Dedifferentiated amniotic fluid mesenchymal stem cell (primary cell): ENCODE measurements at regions not wholly inside any gene's neighbourhood (a gene's known extent, or its start where the extent isn't known, plus 50 kb on each side); places are given as distances from the start of the nearest gene placed in this dataset.
"Not testable (repeated sequence)": the region's sequence is repeated elsewhere in the genome, so short reads cannot be mapped to it uniquely, and the experiment has no call there.

Experiments used
- DNase-seq: peaks from one replicate; pipeline ENCODE4 v3.0.0-alpha.2; 2016; ENCODE audit errors: extremely low spot score

GRCh38 chr20:58579819-58580473, 64.7 kb upstream of the APCDD1L start:
- no peak for DNase-seq

GRCh38 chr20:58579069-58579818, 64.0 kb upstream of the APCDD1L start:
- DNase-seq: no peak

DNA sequence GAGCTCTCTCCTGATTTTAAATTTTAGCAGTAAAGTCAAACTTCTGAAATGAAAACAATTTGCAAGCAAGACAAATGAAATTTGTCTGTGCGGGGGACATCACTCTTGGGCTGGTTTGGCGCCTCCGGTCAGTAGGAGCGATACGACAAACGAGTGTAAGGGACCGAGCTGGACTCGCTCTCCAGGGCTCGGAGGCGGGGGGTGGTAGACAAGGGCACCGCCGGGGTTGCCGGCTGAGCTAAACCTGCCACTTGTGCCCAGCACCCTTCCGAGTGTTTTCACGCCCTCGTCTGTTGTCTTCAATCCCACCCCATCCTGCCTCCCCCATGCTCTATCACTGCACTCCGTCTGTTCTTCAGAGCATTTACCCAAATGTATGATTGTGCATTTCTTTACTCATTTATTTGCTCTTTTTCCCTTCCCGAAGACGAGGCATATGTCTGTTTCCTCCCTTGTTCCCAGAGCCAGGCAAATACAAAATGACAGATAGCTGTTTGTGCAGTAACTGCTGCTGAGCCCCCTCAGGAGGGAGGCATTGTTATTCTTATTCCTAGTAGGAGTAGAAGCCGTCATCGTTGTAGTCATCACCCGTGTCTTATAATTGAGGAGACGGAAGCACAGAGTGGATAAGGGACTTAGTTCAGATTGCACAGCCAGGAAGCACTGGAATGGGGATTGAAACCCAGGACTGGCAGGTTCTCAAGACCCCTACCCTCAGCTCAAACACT, 62.8 kb upstream of the APCDD1L start:
- no peak for DNase-seq

GRCh38 chr20:58577139-58577806, 62.1 kb upstream of the APCDD1L start:
- no peak for DNase-seq

GRCh38 chr20:58576603-58576970, 61.4 kb upstream of the APCDD1L start:
- no peak for DNase-seq

DNA sequence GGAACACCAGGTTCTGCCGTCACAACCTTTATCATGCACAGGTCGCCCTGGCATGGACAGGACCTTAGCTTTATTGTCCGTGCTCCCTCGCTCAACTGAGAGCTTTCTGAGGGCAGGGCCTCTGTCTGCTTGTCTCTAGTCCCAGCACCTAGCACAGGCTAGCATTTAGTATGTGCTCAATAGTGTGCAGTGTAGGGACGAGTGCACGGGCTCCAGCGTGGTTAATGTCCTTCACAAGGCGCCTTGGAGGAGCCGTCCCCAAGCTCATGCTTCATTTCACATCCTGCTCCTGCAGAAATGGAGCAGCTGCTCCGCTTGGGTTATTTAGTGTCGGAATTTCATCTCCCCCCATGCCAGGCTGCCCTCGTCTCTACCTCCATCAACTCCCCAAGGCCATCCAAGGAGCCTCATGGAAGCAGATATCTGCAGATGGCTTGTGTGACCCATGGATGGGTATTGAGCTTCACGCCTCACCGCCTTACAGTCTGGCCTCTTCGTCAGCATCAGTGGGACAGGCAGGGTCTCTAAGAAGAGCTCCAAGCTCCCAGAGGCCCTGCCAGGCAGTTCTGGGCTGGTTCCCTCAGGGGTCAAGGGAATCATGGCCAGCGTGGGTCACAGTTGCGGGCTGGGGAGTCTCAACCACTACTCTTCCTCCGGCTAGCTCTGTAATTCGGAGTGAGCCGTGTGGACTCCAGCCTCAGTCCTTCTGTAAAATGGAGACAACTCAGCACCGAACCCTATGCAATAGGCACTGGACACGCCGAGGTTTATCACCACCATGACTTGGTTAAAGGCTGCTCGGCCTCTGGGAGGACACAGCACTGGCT, 60.8 kb upstream of the APCDD1L start:
- no peak for DNase-seq

GRCh38 chr20:58574469-58574868, 59.3 kb upstream of the APCDD1L start:
- no peak for DNase-seq

DNA sequence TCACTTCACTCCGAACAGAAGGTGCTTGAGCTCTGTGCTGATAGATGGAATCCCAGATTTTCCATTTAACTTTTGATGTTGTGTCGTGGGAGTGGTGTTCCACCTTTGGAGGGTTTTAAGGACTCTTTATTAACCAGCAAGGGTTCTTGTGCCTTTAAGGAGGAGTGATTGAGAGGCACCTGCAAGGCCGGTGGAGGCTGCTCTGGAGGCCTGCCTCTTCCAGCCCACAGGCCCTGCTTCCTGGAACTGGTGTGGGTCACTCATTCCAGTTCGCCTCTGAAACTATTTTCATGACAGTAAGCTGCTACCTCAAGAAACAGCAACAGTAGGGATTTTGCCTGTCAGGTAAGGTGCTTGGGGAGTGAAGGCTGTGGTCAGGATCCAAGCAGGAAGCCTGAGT, 58.8 kb upstream of the APCDD1L start:
- no peak for DNase-seq

DNA sequence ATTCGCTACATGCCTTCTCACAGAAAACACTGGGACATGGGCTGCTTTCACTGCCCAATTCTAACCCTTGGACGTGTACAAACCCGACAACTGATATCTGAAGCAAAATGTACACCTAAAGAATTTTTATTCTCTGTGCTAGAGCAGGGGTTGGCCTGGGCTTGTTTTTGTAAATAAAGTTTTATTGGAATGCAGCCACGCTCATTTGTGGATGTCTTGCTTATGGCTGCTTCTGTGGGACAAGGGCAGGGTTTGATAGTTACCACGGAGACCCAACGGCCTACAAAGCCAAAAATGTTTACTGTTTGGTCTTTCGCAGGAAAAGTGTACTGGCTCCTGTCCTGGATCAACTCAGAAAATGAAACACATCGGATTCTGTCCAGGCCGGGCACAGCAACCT, 58.1 kb upstream of the APCDD1L start:
- DNase-seq: no peak

- not testable (repeated sequence) for DNase-seq
Observed at GRCh38 chr20:58572428-58572763, 57.2 kb upstream of the APCDD1L start.

DNA sequence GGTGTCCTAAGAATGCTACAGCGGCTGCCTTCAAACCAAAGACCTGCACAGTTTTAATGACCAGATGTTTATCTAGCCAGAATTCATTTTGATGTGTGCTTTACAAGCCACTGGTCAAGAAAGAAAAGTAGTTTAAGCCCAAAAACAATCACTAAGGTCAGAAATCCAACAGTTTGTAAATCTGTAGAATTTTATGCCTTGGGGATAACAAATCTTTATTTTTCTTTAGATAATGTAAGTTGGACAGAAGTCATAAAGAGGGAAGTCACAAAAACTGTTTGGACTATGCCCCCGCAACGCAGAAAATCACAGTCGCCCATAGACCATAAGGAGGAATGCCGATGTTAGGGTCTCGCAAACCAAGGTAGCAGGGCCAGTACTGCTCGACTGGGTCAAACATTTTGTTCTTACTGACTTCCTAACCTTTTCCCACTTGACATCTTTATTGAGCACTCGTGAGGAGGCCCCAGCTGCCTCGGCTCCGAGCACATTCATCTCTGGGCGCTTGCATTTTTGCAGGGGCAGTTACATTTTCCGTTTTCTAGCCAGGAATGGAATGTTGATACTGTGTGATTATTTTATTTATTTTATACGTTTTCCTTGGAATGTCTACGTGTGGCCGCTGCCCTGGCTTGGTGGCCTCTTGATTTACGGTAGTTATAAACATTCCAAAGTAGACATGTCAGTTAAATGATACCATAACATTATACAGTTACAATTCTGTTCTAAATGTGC, 56.7 kb upstream of the APCDD1L start:
- DNase-seq: peak; percentile 65

DNA sequence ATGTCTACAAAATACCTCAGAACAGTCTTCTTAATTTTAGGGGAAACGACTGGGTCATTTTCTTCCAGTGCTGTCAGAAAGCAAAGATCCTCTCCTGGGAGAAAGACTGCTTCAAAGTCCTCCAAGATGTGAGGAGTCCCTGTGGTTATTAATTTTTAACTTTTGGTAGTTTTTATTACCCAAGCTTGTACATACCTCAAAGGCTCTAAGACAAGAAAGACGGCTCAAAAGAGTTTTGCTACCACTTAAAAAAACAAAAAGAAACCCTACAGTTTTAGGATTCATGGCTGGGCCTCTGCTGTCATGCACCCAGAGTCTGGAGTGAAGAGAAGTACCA, 56.1 kb upstream of the APCDD1L start:
- no peak for DNase-seq

DNA sequence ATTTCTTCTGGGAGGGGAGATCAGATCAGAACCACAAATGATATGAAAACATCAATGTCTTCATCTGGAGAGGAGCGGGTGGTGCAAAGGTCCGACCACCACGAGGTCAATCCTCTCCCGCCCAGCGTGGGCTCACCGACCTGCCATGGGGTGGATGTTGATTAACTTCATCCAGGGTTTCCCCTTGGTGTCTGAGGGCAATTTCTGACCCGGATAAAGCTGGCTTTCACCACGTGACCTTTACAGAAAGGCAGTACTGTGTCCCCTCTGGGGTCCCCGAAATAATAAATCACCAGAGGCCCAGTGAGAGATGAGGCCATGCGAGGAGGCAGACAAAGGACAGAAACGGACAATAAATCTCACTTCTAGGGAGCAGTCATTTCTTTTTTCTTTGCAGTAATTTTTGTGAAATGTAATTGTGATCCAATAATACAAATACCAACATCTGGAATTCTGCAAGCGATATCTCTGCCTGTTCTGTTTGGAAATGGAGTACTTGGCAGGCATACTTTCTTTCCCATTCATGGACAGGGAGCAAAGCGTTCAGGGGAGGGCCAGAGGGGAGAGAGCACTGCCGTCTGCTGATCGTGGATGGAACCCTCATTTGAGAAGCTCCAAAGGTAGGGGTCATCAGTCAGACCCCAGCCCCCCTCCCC, 55.1 kb upstream of the APCDD1L start:
- no peak for DNase-seq

DNA sequence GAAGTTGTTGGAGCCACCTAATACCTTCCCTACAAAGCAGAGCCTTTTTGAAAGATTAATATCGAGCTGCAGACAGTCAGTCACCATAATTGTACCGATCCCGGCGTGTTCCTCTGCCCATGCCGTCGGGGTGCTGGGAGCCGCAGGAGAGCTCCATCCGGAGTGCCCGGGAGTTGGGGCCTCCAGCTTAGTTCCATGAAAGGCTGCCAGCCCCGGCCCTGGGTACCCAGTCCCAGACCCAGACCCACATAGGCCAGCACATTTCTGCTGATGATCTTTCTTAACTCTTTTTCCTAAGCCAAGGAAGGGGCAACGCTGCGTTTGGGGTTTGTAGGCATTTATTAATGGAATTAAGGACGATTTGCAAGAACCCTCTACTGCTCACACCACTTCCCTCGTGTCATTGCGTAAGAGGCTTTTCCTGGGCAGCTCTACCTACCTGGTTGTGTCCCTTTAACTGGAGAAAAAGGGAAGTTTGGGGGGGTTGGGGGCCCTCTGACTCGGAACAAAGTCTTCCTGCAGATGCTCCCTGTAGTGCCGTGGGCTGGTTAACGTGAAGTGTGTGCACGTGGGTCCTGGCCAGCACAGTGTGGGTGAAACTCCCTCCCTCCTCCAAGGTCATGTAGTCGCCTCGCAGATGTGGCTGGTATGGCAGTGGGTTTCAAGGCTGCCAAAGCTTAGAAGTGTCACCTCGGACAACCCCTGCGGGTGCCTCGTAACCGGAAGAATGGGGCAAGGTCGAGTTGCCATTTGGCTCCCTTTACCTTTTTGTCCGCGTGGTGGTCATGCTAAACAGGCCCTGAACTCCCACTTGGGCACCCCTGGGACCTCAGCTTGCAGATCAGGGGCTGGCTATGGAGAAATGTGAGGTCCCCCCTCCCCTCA, 54.3 kb upstream of the APCDD1L start:
- DNase-seq: no peak

GRCh38 chr20:58568483-58569240, 53.5 kb upstream of the APCDD1L start:
- no peak for DNase-seq

DNA sequence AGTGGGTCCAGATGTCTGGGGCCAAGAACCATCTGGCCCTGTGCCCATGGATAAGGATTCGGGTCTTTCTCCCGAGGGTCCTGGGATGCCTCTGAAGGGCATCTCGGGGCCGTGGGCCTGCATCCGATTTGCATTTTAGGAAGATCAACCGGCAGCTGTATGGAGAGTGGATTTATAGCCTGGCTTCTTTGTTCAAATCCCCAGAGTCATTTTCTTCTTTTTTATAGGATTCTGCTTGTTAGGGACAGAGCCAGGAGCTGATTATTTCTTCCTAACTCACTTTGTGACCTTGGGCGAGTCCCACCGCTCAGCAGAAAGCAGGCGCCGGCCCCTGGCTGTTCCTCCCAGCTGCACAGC, 52.9 kb upstream of the APCDD1L start:
- no peak for DNase-seq

DNA sequence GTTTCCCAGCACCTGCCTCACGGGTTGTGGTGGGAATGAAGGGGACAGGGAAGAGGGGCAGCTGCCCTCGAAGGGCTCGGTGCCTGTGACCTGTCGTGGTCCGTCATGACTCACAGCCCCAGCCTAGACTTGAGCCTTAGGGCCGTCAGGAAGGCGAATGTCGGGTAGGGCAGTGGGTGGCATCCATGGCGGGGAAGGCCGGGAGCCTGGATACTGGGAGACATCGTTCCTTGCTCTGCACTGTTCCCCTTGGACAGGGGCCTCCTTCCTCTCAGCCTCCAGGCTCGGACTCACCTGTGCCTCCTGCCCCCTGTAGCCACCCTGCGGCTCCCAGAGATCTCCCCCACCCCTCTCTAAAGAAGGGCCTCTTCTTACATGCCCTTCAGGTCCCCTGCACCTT, 52.2 kb upstream of the APCDD1L start:
- no peak for DNase-seq

DNA sequence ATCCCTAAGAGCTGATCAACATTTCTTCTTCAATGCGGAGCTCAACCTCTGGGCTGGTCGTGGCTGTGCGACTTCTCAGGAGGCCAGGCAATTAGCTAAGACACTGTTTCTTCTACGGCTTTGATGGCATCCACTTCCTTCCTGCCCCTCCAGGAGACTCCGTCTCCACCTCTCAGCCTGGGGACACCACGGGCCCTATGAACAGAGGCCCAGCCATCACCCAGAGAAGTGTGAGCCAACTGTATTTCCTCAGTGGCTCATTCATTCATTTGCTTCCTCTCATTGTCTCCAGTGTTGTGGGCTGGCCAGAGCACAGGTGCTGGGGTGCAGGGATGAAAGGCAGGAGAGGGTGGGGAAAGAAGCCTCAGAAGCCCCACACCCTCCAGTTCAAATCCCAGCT, 51.8 kb upstream of the APCDD1L start:
- no peak for DNase-seq
